ENCODE measurements at regions not wholly inside any gene's neighbourhood (a gene's known extent, or its start where the extent isn't known, plus 50 kb on each side); places are given as distances from the start of the nearest gene placed in this dataset.
"Not testable (repeated sequence)": the region's sequence is repeated elsewhere in the genome, so short reads cannot be mapped to it uniquely, and the experiment has no call there.

DNA sequence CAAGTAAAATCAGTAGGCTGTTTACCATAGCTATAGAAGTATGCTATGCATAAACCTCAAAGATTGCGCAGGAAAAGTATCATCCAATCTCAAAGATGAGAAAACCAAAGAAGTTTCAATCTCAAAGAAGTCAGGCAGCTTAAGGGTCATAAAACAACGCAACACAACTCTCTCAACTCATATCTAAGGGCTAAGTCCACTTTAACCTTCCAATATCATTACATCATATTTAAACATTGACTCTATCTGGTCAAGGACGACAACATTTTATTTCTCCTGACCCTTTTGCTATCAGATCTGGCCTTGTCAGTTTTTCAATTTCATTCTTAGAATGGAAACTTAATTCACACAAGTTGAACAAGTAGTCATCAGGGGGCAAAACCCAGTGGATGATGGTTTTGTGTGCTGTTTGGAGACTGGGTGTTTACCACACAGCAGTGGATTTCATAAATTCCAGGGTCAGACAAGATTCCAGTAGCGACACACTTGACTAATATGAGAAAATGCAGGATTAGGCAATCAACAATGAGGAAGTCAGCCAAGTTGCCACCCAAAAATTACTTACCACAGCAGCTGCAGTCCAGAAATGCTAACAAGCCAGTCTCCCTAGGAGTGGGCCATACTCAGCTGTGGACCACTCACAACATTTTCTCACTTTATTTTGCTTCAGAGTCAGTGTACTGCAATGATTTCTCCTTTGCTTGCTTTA is 108.7 kb upstream of the NBPF26 start:
- DNase-seq (ENCODE audit: low spot score) = not testable (repeated sequence)

DNA sequence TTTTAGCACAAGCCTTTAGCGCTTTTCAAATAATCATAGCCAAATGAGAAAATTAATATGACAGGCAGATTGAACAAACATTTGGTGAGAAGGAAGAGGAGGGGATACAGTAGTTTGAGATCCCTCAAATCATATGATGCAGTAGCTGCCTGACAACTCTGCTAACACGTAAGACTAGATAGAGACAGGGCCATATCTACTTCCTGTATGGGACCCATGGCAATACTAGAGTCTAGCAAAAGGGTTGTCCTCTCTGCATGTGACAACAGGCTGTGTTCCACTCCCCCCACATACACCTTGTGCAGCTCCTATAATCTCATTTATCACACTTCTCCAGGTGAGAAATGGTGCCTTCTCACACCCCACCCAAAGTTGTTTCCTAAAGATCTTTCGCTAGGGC is 106.3 kb upstream of the NBPF26 start:
- not testable (repeated sequence) for DNase-seq (ENCODE audit: low spot score)

DNA sequence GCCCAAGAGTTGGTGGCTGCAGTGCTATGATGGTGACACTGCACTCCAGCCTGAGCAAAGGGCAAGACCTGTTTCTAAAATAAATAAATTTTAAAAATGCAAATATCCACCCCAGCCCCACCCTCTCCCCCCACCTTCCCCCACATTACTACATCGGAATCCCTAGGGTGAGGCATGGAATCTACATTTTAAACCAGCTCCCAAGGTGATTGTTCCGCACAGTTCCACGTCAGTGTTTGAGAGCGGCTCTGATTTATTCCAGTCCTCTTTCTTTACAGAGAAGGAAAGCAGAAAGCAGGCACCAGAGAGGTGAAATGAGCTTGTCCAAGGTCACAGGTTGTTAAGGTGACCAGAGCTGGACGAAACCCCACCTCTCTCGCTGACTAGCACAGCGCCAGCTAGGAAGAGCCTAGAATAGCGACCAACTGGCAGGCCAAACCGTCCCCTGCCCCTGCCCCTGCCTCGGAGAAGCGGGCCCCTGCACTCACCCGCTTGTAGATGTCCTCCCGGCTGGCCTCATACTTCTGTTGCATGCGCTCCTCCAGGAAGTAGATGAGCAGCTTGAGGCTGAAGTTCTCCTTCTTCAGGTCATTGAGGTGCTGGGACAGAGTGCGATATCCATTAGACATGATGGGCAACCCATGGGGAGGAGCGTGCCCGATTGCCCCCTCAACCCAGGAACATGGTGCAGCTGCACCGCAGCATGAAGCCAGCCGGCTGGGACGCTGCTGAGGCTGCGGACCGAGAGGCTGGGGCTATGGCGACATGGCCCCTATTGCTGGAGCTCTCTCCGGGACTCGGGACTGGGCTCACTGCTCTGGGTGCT is 103.7 kb upstream of the NBPF26 start:
- DNase-seq (ENCODE audit: low spot score) = not testable (repeated sequence)

DNA sequence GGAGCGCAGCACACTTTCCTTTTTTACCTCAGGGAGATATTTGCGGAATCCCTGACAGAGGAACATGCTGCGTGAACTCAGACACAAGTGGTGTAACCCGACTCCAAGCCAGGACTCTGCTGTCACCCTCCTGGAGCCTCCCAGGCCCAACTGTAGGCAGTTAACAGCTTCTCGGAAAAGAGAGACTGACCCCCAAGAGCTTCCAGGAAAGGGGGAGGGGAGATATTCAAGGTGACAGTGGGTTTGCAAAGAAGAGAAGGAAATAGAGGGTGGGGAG is 103.1 kb upstream of the NBPF26 start:
- not testable (repeated sequence) for DNase-seq (ENCODE audit: low spot score)

DNA sequence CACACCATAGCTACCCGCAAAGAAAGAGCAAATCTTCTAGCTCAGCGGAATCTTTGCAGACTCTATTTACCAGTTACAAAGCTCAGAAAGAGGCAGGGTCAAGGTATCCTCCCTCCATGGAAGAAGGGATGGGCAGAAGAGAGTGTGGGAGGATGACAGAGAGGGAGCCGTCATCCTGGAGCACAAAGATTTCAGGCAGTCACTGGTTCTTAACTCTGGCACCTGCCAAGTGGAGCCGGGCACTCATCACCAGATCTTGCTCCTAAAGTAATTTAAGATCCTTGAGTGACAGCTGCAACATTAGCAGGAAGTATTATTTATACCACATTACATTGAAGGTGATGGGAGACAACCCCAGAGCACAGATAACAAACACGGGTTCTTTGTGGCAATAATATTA is 102.5 kb upstream of the NBPF26 start:
- not testable (repeated sequence) for DNase-seq (ENCODE audit: low spot score)

DNA sequence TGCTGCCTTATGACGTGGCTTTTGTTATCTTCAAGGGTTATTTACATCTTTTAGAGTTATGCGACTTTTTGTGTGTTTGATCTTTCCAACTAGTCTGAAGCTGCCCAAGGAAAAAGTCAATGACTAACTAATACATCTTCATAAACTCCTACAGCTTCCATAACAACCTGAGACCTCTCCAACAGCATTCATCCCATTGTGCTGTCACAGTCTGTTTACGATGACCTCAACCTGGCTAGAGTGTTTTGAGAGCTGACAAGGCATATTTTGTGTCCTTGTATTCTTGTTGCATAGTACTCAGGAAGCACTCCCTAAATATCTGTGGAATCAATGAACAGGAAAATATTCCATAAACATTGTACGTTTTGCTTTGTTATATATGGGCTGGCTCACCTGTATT is 100.2 kb upstream of the NBPF26 start:
- not testable (repeated sequence) for DNase-seq (ENCODE audit: low spot score)

DNA sequence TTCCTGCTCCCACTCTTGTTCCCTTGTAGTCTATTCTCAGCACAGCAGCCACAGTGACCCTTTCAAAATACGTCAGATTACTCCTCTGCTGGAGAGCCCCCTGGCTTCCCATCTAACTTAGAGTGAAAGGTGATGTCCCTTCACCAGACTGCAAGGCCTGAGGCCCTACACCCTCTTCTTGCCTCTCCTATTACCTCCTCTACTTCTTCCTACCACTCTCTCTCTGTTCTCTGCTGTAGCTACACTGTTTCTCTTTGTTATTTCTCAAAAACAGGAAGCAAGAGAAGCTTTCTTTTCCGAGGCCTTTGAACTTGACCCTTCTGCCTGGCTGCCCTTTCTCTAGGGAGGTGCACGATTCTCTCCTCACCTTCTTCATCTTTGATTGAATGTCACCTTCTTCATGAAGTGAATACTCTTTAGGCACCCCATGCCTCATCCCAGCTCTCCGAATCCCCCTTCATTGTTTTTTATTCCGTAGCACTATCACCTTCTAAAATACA is 99.1 kb upstream of the NBPF26 start:
- DNase-seq (ENCODE audit: low spot score) = not testable (repeated sequence)

DNA sequence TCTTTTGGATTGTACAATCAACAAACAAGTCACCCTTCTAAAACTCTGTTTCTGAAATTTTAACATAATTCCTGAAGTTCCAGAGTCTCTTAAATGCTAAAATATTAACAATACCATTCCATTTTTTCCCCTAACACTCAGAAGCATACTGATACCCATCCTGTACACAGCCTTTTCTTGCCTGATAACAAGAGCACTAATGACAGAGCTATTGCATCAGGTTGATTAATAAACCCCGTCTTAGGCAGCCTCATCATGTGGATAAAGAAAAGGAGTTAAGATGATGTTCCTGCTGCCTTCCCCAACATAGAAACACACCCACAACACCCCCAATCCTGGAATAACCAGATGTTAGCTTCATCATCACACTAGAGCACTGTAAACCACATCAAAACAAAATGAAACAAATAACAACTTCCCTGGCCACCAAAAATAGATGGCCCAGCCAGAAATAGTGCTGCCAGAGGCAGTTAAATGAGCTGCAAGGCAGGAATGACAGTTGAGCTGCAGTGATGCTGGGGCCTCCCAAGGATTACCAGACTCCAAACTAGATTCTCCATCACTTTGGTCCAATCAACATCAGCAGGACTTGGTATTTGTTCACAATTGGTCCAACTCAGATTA is 93.8 kb upstream of the NBPF26 start:
- DNase-seq (ENCODE audit: low spot score) = not testable (repeated sequence)

DNA sequence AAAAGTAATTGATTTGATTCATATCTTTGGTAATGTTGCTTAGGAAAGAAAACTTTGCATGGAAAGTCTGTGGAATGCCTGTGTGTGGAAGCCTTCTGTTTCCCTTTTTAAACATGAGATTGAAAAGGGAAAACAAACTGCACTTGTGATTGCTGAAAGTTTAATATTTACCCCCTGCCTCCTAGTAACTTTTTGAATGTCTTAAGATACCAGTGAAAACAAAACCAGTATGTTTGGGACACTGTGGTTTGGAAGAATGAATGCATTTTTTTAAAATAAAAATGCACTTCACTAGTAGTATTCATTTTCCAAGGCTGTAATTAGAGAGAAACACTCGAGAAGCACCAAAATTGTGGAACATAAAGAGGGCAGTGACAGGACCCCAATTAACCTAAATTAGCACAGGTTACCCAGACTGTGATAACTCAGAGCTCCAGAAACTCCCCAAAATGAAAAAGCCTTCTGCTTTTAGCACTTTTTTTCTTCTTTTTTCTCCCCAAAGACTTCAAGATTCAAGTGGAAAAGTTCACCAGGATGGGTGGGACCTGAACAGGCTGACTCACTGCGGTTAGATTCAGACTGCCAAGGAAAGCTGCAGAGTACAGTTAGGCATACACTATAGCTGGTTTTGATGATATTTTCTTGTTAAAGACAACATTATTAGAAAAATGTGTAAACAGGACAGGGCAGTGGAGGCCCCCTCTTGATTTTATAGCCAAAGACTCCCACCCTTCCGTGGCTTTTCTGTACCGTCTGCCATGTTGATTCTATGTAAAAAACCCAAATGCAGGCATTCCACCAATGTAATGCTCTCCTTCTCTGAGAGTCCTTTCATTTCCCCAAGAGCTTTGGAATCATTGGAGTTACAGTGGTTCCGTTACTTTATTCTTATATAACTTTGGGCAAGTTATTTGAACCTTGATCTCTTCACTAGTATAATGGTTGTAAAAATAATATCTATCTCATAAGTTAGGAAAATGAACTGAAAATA is 88.6 kb upstream of the NBPF26 start:
- DNase-seq (ENCODE audit: low spot score) = not testable (repeated sequence)

DNA sequence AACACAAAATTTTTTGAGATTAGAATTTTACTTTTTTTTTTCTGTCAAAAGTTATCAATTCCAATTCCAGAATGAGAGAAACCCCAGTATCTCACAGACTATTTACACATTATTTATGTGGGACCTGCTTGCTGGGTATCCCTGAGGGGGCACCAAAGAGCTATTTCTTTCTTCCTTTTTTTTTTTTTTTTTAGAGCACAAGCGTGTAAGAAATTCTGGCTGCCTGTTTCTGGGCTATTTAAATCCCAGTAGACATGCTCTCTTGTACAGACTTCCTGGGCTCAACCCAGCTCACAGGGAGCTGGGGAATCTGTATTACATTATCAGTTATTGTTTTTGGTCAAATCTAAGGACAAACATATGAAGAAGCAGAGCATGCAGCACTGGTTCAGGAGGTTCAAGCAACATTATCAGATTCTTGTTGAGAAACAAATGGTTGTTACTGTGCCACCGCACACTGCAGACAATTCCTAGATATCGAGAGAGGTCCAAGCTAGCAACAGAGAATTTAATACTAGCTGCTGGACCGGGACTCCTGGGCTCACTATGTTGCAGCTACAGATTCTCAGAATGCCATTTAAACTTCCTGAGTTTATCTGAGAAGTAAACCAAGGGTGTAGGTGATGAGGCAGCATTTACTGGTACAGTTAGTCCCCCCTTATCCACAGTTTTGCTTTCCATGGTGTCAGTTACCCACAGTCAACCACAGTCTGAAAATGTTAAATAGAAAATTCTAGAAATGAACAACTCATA is 83.3 kb upstream of the NBPF26 start:
- DNase-seq (ENCODE audit: low spot score) = not testable (repeated sequence)

DNA sequence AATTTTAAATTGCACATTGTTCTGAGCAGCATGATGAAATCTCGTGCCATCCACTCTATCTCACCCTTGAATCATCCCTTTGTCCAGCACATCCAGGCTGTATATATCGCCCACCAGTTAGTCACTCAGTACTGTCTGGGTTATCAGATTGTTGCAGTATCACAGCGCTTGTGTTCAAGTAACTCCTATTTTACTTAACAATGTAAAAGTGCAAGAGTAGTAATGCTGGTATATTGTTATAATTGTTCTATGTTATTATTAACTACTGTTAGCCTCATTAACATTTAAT is 82.8 kb upstream of the NBPF26 start:
- not testable (repeated sequence) for DNase-seq (ENCODE audit: low spot score)

DNA sequence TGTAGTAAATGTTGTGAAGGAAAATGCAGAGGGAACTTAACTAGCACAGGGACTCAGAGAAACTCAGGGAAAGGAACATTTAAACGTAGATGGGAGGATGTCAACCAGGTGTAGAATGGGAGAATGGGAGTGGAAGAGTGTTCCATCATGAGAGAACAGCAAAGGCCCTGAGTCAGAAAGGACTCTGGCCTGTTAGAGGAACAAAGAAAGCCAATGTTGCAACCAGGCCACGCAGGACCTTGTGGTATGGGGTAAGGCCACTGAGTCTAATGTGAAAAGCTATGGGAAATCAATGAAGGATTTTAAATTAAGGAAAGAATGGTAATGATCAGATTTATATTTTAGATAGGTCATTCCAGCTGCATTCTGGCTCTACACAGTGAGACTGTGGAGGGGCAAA is 76.6 kb upstream of the NBPF26 start:
- not testable (repeated sequence) for DNase-seq (ENCODE audit: low spot score)

DNA sequence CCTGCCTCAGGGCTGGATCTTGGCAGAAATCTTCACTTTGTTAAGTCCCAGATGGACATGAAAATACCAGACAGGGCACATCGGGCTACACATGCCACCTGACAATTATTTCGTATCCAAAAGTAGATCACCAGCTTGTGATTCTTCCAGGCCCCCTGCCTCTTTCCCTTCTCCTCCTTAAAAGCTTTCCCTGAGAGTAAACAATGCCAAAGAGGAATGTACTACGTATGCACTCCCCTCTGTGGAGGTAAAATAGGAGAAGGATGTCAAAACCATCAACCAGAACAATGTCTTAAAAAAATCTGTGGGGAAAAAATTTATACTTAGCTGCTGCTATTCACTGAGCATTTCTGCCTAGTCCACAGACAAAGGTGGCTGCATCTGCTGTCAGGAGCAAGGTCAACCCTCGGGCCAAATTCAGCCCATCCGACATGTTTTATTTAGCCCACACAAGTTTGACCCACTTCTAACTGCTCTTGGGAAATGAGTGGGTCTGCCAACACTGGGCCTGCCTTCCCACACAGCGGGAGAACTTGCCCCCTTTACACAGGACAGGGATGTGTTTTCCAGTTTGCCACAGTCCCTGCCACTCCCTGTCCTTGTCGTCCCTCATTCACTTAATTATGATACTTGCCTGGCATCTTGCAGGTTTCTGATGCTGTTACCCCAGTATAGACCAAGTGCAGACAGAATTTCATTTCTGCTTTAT is 74.7 kb upstream of the NBPF26 start:
- not testable (repeated sequence) for DNase-seq (ENCODE audit: low spot score)

DNA sequence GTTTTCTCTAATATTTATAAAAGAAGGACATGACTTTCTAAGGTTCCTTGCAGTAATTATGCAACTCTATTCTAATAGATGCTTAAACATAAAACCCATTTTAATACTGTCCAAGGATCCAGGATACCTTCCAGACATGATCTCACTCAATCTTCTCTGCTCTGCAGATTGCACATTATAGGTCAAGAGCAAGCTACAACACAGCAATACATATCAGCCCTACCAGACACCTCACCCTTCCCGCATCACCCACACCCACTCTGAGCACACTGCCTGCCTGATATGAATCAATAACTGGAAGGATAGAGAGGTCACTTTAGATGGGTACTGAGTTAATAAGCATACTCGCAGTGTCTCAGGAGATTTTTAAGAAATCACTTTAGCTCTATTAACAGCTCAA is 74.0 kb upstream of the NBPF26 start:
- DNase-seq (ENCODE audit: low spot score) = not testable (repeated sequence)

DNA sequence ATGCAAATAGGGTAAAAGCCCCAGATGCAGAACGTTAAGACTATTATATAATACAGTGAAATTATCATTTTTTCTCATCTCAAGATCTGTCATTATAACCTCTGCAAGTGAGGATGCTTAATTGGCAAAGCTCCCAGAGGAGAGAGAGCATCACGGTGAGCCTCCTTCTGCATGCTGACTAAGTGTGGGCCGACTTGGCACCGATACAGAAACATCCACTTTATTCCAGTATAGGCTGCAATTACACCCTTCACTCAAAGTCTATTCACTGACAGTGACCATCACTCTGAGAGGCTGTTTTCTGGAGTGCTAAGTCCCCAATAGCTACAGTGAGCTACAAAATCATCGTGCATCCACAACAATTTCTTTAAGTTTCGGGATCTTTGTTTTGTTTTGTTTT is 69.6 kb upstream of the NBPF26 start:
- DNase-seq (ENCODE audit: low spot score) = not testable (repeated sequence)

DNA sequence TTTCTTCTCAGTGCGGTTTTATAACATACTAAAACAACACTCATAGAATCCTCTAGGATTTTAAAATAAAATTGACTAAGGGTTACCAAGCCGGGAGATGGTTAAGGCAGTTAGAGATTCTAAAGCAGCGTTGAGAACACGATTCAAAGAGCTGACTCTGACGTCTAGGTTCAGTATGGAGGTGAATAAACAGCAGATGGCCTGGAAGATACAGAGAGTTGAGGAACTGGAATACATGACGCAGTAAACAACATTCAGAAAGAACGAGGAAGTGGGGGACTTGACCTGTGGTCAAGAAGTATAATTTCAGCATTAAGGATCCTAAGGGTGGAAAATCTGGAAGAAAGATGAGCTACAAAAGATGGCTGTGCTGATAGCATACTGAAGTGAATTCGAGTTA is 68.4 kb upstream of the NBPF26 start:
- DNase-seq (ENCODE audit: low spot score) = not testable (repeated sequence)

DNA sequence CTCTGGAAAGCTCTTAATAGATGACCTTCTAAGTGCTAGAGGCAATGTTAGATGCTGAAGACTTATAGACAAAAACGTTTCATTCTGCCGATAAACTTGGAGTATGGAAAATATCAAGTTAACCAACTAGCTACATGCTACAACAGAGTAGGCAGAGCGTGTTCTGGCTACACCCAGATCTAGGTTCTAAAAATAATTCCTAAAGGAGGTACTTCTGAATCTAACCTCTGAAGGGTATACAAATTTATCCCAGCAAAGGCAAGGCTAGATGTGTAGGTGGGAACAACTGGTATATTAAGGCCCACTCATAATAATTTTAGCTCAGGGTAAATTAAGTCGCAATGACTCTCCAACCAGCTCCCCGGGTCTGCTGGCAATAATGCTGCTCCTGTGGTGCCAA is 67.6 kb upstream of the NBPF26 start:
- not testable (repeated sequence) for DNase-seq (ENCODE audit: low spot score)

DNA sequence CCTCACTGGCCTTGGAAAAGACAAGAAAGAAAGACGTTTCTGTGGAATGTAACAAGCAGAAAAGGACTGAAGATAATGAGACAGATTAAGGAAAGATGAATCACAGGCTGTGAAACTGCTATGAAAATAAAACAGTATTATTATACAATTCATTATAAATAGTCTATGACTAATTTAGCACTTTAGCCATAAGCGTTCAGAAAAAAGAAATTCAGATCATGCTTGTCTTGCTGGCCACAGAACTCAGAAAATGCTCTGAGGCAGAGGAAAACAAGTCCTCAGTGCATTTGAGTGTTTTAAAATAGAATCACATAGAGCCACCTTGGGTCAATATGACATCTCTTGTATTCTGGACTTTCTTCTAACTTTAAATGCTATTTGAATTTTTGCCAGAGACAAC is 65.9 kb upstream of the NBPF26 start:
- DNase-seq (ENCODE audit: low spot score) = not testable (repeated sequence)

DNA sequence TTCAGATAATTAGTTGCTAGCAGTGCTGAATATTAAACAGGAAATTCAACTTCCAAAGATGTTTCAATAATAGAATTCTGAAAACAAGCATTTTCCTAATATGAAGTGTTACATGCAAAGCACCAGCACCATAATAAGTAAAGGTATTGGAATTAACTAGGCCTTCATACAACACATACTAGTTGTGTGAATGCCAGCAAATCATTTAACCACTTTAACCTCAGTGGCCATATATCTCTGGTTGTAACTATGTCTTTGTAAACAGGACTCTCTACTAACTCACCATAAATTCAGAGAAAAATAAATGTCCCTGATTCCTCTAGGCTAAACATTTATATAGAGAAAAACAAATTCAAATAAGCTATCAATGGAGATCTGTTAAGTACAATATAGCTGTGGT is 65.1 kb upstream of the NBPF26 start:
- not testable (repeated sequence) for DNase-seq (ENCODE audit: low spot score)

DNA sequence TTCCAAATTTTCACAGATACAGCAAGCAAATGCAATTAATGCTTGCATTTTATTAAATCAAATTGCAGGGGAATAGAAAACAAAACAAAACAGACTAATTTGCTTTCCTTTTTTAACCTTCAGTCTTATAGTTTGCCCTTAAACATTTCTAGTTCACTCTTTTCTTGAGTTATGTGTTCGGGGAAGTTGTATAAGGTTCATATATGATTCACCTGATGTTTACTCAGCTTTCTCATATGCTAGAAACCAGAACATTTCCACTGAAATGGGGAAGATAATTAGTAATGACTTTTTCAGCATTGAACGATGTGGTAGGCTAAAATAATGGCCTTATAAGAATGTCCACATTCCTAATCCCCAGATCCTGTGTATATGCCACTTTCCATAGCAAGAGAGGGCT is 64.6 kb upstream of the NBPF26 start:
- DNase-seq (ENCODE audit: low spot score) = not testable (repeated sequence)
